ENCODE measurements at regions not wholly inside any gene's neighbourhood (a gene's known extent, or its start where the extent isn't known, plus 50 kb on each side); places are given as distances from the start of the nearest gene placed in this dataset.

- TF ChIP-seq, protein P1, sequence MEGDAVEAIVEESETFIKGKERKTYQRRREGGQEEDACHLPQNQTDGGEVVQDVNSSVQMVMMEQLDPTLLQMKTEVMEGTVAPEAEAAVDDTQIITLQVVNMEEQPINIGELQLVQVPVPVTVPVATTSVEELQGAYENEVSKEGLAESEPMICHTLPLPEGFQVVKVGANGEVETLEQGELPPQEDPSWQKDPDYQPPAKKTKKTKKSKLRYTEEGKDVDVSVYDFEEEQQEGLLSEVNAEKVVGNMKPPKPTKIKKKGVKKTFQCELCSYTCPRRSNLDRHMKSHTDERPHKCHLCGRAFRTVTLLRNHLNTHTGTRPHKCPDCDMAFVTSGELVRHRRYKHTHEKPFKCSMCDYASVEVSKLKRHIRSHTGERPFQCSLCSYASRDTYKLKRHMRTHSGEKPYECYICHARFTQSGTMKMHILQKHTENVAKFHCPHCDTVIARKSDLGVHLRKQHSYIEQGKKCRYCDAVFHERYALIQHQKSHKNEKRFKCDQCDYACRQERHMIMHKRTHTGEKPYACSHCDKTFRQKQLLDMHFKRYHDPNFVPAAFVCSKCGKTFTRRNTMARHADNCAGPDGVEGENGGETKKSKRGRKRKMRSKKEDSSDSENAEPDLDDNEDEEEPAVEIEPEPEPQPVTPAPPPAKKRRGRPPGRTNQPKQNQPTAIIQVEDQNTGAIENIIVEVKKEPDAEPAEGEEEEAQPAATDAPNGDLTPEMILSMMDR (conservative IDR thresholded peaks at IDR 0.05) = no peak
- TF ChIP-seq ZFX (IDR thresholded peaks at IDR 0.05) = no peak
These were observed 220.3 kb downstream of the SIPA1L2 start for GRCh38 chr1:232409584-232409983.

All from C4-2B (cell line).